HepG2 (cell line): ENCODE measurements at regions not wholly inside any gene's neighbourhood (a gene's known extent, or its start where the extent isn't known, plus 50 kb on each side); places are given as distances from the start of the nearest gene placed in this dataset.

Experiments
- CBX1 ChIP-seq: IDR thresholded peaks from one replicate; pipeline ENCODE4 v1.6.1; 2016; ENCODE audit warnings: antibody characterized with exemption, low read depth
- FOXA1 ChIP-seq, 2 experiments: fragments of 450-650 bp in 1 of 2; sonication (generic) in 1 of 2; formaldehyde crosslinking in 1 of 2; IDR thresholded peaks; 2 replicates each; pipeline versions ENCODE4 v1.4.0 to v1.6.1; 2016 to 2020; ENCODE audit warnings: missing genetic modification reagents in 1 of 2
- HDAC2 ChIP-seq: sonication (generic); formaldehyde crosslinking; IDR thresholded peaks from 2 replicates; pipeline ENCODE4 v1.4.0; 2020; ENCODE audit warnings: missing genetic modification reagents
- JARID2 ChIP-seq: sonication (generic); formaldehyde crosslinking; IDR thresholded peaks from 2 replicates; pipeline ENCODE4 v1.8.1; 2023; ENCODE audit warnings: missing genetic modification reagents, inconsistent platforms; ENCODE audit not compliant: insufficient replicate concordance
- MED13 ChIP-seq: sonication (generic); formaldehyde crosslinking; IDR thresholded peaks from 2 replicates; pipeline ENCODE4 v1.5.0; 2020; ENCODE audit warnings: missing genetic modification reagents
- NCOA2 ChIP-seq: sonication (generic); formaldehyde crosslinking; IDR thresholded peaks from 2 replicates; pipeline ENCODE4 v1.8.0; 2022; ENCODE audit warnings: inconsistent platforms
- NR2C2 ChIP-seq: sonication (generic); formaldehyde crosslinking; IDR thresholded peaks from 2 replicates; pipeline ENCODE4 v1.4.0; 2020; ENCODE audit warnings: missing genetic modification reagents, mild to moderate bottlenecking, moderate library complexity, borderline replicate concordance
- PAX8 ChIP-seq: sonication (generic); formaldehyde crosslinking; IDR thresholded peaks from 2 replicates; pipeline ENCODE4 v1.8.0; 2022; ENCODE audit warnings: mild to moderate bottlenecking, missing genetic modification reagents, borderline replicate concordance
- TGIF2 ChIP-seq: IDR thresholded peaks from 2 replicates; pipeline ENCODE4 v1.6.1; 2016; ENCODE audit warnings: control low read depth, missing compliant biosample characterization
- ZNF350 ChIP-seq: sonication (generic); formaldehyde crosslinking; IDR thresholded peaks from 2 replicates; pipeline ENCODE4 v1.4.0; 2020; ENCODE audit warnings: mild to moderate bottlenecking, low read depth, missing genetic modification reagents, borderline replicate concordance
- ZNF644 ChIP-seq: IDR thresholded peaks from 2 replicates; pipeline ENCODE4 v1.6.1; 2016; ENCODE audit warnings: low read depth
- TF ChIP-seq, protein P1 (sequence below), 2 experiments: fragments of 450-650 bp in 1 of 2; sonication (generic) in 1 of 2; formaldehyde crosslinking in 1 of 2; IDR thresholded peaks; 2 replicates each; pipeline versions ENCODE4 v1.6.1 to v1.8.0; 2016 to 2022; ENCODE audit warnings: antibody characterized with exemption in 1 of 2, mild to moderate bottlenecking in 1 of 2, missing genetic modification reagents in 1 of 2
- TF ChIP-seq, protein P2 (sequence below): sonication (generic); formaldehyde crosslinking; conservative IDR thresholded peaks from 2 replicates; pipeline ENCODE4 v1.8.0; 2022; ENCODE audit warnings: mild to moderate bottlenecking, moderate library complexity, missing genetic modification reagents
- TF ChIP-seq, protein P3 (sequence below): fragments of 450-650 bp; IDR thresholded peaks from 2 replicates; pipeline ENCODE4 v1.6.1; 2017; ENCODE audit warnings: mild to moderate bottlenecking

DNA sequence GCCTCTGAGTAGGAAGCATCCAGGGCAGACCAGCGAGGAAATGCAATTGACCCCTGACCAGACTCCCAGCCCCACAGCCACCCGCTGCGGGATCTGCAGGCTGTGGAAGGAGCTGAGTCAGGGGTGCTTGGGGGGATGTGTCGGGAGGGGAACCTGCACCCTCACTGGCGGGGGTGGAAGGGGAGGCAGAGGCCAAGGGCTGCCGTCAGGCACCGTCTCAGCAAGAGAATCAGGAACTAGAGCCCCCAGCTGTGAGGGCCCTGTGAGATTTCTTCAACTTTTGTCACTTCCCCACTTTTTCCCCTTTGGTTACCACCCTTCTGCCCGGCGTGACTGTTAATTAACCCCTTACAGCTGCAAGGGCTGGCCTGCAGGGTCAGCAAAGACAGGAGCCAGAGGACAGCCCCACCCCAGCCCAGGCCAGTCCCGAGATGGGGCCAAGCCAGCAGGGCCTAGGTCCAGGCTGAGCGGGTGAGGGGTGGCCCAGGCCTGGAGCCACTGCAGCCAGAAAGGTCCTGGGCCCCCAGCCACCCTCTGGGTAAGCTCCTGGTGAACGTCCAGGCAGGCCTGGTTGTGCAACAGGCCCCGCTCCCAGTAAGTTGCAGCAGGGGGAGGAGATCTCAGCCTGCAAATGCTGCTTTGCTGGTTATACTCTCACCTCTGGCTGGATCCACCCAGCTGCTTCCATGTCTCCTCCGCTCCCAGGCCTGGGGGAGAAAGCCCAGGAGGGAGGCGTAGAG lies 147.0 kb upstream of the ID2 start (continued):
- TF ChIP-seq, protein P1, sequence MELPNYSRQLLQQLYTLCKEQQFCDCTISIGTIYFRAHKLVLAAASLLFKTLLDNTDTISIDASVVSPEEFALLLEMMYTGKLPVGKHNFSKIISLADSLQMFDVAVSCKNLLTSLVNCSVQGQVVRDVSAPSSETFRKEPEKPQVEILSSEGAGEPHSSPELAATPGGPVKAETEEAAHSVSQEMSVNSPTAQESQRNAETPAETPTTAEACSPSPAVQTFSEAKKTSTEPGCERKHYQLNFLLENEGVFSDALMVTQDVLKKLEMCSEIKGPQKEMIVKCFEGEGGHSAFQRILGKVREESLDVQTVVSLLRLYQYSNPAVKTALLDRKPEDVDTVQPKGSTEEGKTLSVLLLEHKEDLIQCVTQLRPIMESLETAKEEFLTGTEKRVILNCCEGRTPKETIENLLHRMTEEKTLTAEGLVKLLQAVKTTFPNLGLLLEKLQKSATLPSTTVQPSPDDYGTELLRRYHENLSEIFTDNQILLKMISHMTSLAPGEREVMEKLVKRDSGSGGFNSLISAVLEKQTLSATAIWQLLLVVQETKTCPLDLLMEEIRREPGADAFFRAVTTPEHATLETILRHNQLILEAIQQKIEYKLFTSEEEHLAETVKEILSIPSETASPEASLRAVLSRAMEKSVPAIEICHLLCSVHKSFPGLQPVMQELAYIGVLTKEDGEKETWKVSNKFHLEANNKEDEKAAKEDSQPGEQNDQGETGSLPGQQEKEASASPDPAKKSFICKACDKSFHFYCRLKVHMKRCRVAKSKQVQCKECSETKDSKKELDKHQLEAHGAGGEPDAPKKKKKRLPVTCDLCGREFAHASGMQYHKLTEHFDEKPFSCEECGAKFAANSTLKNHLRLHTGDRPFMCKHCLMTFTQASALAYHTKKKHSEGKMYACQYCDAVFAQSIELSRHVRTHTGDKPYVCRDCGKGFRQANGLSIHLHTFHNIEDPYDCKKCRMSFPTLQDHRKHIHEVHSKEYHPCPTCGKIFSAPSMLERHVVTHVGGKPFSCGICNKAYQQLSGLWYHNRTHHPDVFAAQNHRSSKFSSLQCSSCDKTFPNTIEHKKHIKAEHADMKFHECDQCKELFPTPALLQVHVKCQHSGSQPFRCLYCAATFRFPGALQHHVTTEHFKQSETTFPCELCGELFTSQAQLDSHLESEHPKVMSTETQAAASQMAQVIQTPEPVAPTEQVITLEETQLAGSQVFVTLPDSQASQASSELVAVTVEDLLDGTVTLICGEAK (IDR thresholded peaks at IDR 0.05), result no peak
- TF ChIP-seq, protein P1 (CRISPR knock-in tag; IDR thresholded peaks at IDR 0.05), result no peak
- peak; percentile 55 for TF ChIP-seq CBX1
- no peak for TF ChIP-seq FOXA1 (IDR thresholded peaks at IDR 0.05)
- no peak for TF ChIP-seq FOXA1 (CRISPR knock-in tag; IDR thresholded peaks at IDR 0.05)
- TF ChIP-seq HDAC2 (CRISPR knock-in tag), result peak; percentile 71
- no peak for TF ChIP-seq MED13
- TF ChIP-seq ZNF644, result 0 out of 2 replicates have a peak, but pooled peaks have one; percentile 52
- no peak for TF ChIP-seq NCOA2 (CRISPR knock-in tag)
- no peak for TF ChIP-seq JARID2 (CRISPR knock-in tag)
- no peak for TF ChIP-seq NR2C2
- no peak for TF ChIP-seq ZNF350 (CRISPR knock-in tag)
- TF ChIP-seq PAX8, result no peak
- TF ChIP-seq, protein P2, sequence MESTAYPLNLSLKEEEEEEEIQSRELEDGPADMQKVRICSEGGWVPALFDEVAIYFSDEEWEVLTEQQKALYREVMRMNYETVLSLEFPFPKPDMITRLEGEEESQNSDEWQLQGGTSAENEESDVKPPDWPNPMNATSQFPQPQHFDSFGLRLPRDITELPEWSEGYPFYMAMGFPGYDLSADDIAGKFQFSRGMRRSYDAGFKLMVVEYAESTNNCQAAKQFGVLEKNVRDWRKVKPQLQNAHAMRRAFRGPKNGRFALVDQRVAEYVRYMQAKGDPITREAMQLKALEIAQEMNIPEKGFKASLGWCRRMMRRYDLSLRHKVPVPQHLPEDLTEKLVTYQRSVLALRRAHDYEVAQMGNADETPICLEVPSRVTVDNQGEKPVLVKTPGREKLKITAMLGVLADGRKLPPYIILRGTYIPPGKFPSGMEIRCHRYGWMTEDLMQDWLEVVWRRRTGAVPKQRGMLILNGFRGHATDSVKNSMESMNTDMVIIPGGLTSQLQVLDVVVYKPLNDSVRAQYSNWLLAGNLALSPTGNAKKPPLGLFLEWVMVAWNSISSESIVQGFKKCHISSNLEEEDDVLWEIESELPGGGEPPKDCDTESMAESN (CRISPR knock-in tag), result peak; percentile 84
- TF ChIP-seq, protein P3, sequence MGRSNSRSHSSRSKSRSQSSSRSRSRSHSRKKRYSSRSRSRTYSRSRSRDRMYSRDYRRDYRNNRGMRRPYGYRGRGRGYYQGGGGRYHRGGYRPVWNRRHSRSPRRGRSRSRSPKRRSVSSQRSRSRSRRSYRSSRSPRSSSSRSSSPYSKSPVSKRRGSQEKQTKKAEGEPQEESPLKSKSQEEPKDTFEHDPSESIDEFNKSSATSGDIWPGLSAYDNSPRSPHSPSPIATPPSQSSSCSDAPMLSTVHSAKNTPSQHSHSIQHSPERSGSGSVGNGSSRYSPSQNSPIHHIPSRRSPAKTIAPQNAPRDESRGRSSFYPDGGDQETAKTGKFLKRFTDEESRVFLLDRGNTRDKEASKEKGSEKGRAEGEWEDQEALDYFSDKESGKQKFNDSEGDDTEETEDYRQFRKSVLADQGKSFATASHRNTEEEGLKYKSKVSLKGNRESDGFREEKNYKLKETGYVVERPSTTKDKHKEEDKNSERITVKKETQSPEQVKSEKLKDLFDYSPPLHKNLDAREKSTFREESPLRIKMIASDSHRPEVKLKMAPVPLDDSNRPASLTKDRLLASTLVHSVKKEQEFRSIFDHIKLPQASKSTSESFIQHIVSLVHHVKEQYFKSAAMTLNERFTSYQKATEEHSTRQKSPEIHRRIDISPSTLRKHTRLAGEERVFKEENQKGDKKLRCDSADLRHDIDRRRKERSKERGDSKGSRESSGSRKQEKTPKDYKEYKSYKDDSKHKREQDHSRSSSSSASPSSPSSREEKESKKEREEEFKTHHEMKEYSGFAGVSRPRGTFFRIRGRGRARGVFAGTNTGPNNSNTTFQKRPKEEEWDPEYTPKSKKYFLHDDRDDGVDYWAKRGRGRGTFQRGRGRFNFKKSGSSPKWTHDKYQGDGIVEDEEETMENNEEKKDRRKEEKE, result no peak
- TF ChIP-seq TGIF2 (CRISPR knock-in tag), result no peak
